ENCODE measurements at regions not wholly inside any gene's neighbourhood (a gene's known extent, or its start where the extent isn't known, plus 50 kb on each side); places are given as distances from the start of the nearest gene placed in this dataset.

DNA sequence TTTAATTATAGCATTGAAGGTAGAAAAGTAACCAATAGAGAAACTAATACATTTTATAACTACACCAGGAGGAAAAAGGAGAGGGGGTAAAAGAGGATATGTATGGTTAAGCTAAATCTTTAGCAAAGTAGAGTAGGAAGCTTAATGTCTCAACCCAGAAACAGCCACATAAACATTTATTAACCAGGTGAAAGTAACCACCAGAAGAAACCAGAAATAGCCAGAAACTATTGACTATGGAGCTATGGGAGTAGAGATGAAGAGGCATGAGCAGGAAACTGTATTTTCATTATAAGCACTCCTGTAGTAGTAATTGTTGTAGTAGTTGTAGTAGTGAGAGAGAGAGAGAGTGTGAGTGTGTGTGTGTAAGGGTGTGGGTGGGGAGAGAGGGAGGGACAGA lies 617.5 kb upstream of the CHAC2 start:
- H3K4me3 ChIP-seq (ENCODE audit: low read length): no peak overlapping the region
- H3K9me3 ChIP-seq (ENCODE audit: control insufficient read depth, low read length): no peaks in the 10 kb centered on the region
- TF ChIP-seq, protein P1, sequence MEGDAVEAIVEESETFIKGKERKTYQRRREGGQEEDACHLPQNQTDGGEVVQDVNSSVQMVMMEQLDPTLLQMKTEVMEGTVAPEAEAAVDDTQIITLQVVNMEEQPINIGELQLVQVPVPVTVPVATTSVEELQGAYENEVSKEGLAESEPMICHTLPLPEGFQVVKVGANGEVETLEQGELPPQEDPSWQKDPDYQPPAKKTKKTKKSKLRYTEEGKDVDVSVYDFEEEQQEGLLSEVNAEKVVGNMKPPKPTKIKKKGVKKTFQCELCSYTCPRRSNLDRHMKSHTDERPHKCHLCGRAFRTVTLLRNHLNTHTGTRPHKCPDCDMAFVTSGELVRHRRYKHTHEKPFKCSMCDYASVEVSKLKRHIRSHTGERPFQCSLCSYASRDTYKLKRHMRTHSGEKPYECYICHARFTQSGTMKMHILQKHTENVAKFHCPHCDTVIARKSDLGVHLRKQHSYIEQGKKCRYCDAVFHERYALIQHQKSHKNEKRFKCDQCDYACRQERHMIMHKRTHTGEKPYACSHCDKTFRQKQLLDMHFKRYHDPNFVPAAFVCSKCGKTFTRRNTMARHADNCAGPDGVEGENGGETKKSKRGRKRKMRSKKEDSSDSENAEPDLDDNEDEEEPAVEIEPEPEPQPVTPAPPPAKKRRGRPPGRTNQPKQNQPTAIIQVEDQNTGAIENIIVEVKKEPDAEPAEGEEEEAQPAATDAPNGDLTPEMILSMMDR (conservative IDR thresholded peaks at IDR 0.05): no peak
- H3K36me3 Mint-ChIP-seq (ENCODE audit: low read depth): no peaks in the 10 kb centered on the region
- no peak for DNase-seq
- no peak overlapping the region for H3K9ac ChIP-seq (ENCODE audit: extremely low read depth, low read length, poor library complexity, severe bottlenecking)
- no peaks in the 10 kb centered on the region for H3K36me3 ChIP-seq (ENCODE audit: control insufficient read depth, insufficient read depth, low read length)
- H3K4me1 Mint-ChIP-seq: no peaks in the 10 kb centered on the region
- H3K27me3 ChIP-seq (ENCODE audit: control insufficient read depth, insufficient read depth, low read length, poor library complexity, severe bottlenecking): no peaks in the 10 kb centered on the region
- H3K4me1 ChIP-seq (ENCODE audit: control insufficient read depth, insufficient read depth, low read length): no peaks in the 10 kb centered on the region
- no peak overlapping the region for H3K4me3 Mint-ChIP-seq
- H3K27me3 Mint-ChIP-seq (ENCODE audit: insufficient read depth): no peaks in the 10 kb centered on the region
- H3K27ac ChIP-seq (ENCODE audit: low read depth, low read length): no peak overlapping the region
- no peaks in the 10 kb centered on the region for H3K9me3 Mint-ChIP-seq
- no peak overlapping the region for H3K27ac Mint-ChIP-seq

DNA sequence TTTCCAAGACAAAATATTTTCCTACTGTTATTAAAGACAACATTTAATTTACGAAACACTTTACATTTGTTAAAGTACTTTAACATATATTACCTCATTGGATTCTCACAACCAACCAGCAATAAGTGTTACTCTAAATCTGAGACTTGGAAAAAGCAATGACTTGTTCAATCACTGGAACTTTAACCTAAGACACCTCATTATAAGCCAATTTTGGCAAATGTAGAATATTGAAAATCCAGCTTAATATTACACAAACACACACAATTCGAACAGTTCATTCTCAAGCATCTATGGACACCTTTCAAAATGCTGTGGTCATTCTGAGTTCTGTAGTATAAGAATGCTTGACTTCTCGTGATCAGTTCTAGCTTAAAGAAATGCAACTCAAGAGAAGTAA lies 619.4 kb upstream of the CHAC2 start:
- no peak overlapping the region for H3K4me3 Mint-ChIP-seq
- DNase-seq: no peak
- 53 to 100% methylated on average over 1 to 3 of the region's 3 CpGs for WGBS, 2 experiments (ENCODE audit: insufficient coverage in 1 of 2, insufficient read length in 1 of 2)
- Histone ChIP-seq H3K27me3 (ENCODE audit: control insufficient read depth, insufficient read depth, low read length, poor library complexity, severe bottlenecking) (no peaks in the 10 kb centered on the region), H3K4me3 (ENCODE audit: low read length) (no peak overlapping the region), H3K27ac (ENCODE audit: low read depth, low read length) (no peak overlapping the region), H3K36me3 (ENCODE audit: control insufficient read depth, insufficient read depth, low read length) (no peaks in the 10 kb centered on the region), H3K9me3 (ENCODE audit: control insufficient read depth, low read length) (no peaks in the 10 kb centered on the region), H3K9ac (ENCODE audit: extremely low read depth, low read length, poor library complexity, severe bottlenecking) (no peak overlapping the region), H3K4me1 (ENCODE audit: control insufficient read depth, insufficient read depth, low read length) (no peaks in the 10 kb centered on the region)
- TF ChIP-seq, protein P1 (conservative IDR thresholded peaks at IDR 0.05): no peak
- H3K9me3 Mint-ChIP-seq: no peaks in the 10 kb centered on the region
- H3K27ac Mint-ChIP-seq: no peak overlapping the region
- no peaks in the 10 kb centered on the region for H3K27me3 Mint-ChIP-seq (ENCODE audit: insufficient read depth)
- no peaks in the 10 kb centered on the region for H3K36me3 Mint-ChIP-seq (ENCODE audit: low read depth)
- H3K4me1 Mint-ChIP-seq: no peaks in the 10 kb centered on the region

DNA sequence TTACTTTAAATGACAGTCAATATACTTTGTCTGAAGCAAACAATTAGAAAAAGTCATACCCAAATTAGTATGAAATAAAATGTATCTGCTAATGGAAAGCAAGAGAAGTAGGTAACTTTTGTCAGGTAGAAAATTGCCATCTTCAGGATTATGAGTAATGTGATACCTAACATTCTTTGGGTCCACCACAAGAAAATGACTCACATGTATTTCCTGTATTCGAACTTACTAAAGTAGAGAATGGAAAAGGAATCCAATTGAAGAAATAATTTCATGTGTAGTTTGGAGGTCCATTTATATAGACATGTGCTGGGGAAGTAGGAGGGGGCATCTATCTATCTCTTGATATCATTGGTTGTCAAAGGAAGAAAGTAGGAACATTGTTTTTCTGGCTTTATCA lies 636.2 kb upstream of the CHAC2 start:
- no peak overlapping the region for H3K27ac ChIP-seq (ENCODE audit: low read depth, low read length)
- no peaks in the 10 kb centered on the region for H3K27me3 Mint-ChIP-seq (ENCODE audit: insufficient read depth)
- no peaks in the 10 kb centered on the region for H3K9me3 Mint-ChIP-seq
- WGBS, 2 experiments (ENCODE audit: insufficient coverage in 1 of 2, insufficient read length in 1 of 2): 78% methylated on average over 1 of the region's 1 CpG; no CpG with 5 or more reads in 1 of the 2 experiments
- H3K9ac ChIP-seq (ENCODE audit: extremely low read depth, low read length, poor library complexity, severe bottlenecking): no peak overlapping the region
- no peaks in the 10 kb centered on the region for H3K36me3 ChIP-seq (ENCODE audit: control insufficient read depth, insufficient read depth, low read length)
- H3K27ac Mint-ChIP-seq: no peak overlapping the region
- no peaks in the 10 kb centered on the region for H3K9me3 ChIP-seq (ENCODE audit: control insufficient read depth, low read length)
- H3K27me3 ChIP-seq (ENCODE audit: control insufficient read depth, insufficient read depth, low read length, poor library complexity, severe bottlenecking): no peaks in the 10 kb centered on the region
- no peak for DNase-seq
- peaks cover 30% of the 10 kb centered on the region for H3K4me1 Mint-ChIP-seq
- TF ChIP-seq, protein P1 (conservative IDR thresholded peaks at IDR 0.05): no peak
- H3K4me3 ChIP-seq (ENCODE audit: low read length): no peak overlapping the region
- H3K4me1 ChIP-seq (ENCODE audit: control insufficient read depth, insufficient read depth, low read length): peaks cover 3% of the 10 kb centered on the region
- H3K36me3 Mint-ChIP-seq (ENCODE audit: low read depth): no peaks in the 10 kb centered on the region
- no peak overlapping the region for H3K4me3 Mint-ChIP-seq
